Fibroblast of the aortic adventitia (primary cell): ENCODE measurements at regions not wholly inside any gene's neighbourhood (a gene's known extent, or its start where the extent isn't known, plus 50 kb on each side); places are given as distances from the start of the nearest gene placed in this dataset.

ENCODE experiments used
- DNase-seq: peaks from one replicate; pipeline ENCODE4 v3.0.0-alpha.2; 2010; ENCODE audit warnings: low read depth
- H3K4me3 ChIP-seq: 2 replicates; pipeline ENCODE4 v1.5.1; 2011; ENCODE audit warnings: low read depth, mild to moderate bottlenecking, control low read depth, low read length, moderate library complexity
- TF ChIP-seq, protein P1 (sequence below): IDR thresholded peaks from 2 replicates; pipeline ENCODE4 v1.5.1; 2011; ENCODE audit warnings: mild to moderate bottlenecking, low read length, control low read depth, inconsistent platforms; ENCODE audit not compliant: insufficient read depth

DNA sequence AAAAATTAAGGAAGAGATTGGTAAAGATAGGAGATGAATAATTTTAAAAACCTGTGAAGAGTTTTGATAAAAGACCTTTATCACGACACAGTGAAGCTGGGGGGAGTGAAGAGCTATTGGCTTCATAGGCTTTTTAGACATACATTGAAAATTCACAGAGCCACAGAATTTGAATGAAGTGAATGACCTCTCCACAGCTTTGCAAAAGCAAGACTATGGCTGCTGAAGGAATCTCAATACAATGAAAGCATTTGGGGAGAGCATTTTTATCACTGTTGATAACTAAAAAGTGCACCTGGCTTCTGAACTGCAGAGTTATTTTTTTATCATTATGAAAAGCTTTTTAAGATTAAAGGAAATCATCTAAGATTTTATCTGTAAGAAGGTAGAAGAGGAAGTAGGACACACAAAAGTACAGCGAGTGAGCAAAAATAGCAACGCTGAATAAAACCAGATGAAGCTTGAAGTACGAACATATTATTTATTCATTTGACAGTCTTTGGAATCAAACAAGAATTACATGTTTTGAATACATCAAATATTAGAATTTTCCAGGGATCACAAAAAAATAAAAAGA, 317.5 kb downstream of the KCNC2 start:
- no peak for DNase-seq
- no peak overlapping the region for H3K4me3 ChIP-seq
- TF ChIP-seq, protein P1, sequence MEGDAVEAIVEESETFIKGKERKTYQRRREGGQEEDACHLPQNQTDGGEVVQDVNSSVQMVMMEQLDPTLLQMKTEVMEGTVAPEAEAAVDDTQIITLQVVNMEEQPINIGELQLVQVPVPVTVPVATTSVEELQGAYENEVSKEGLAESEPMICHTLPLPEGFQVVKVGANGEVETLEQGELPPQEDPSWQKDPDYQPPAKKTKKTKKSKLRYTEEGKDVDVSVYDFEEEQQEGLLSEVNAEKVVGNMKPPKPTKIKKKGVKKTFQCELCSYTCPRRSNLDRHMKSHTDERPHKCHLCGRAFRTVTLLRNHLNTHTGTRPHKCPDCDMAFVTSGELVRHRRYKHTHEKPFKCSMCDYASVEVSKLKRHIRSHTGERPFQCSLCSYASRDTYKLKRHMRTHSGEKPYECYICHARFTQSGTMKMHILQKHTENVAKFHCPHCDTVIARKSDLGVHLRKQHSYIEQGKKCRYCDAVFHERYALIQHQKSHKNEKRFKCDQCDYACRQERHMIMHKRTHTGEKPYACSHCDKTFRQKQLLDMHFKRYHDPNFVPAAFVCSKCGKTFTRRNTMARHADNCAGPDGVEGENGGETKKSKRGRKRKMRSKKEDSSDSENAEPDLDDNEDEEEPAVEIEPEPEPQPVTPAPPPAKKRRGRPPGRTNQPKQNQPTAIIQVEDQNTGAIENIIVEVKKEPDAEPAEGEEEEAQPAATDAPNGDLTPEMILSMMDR, result no peak

- no peak overlapping the region for H3K4me3 ChIP-seq
- no peak for DNase-seq
- TF ChIP-seq, protein P1, result no peak
These were observed 313.5 kb downstream of the KCNC2 start for GRCh38 chr12:74896186-74896585.

DNA sequence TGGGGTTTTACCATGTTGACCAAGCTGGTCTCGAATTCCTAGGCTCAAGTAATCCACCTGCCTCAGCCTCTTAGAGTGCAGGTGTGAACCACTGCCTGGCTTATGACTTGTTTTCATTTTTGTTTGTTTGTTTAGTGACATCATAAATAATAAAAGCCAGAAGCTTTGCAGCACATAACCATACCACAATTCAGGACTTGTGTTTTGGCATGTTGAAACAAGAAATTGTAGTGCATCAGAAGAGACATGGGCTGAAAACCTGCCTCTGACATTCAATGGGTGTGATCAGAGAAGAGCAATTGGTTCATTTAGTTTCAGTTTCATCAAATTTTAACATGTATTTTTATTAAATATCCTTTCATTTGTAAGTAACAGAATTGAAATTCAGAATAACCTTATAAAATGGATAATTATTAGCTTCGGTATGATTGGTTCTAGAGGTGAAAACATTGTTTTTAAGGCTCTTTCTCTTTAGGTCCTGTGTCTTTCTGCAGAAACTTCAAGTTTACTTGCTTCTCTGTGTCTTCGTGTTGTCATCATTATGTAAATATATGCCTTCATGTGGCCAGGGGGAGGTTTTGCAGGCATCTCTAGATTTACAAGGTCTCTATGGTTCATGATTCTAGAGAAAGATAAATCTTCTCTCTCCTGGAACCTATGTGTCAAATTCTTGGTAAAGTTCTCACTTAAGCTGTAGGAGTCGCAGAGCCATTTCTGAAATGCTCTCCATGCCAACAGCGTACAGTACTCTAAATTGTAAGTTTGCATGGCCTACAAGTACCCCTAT, 312.0 kb downstream of the KCNC2 start:
- DNase-seq, result no peak
- TF ChIP-seq, protein P1, result no peak
- H3K4me3 ChIP-seq, result no peak overlapping the region

- peak; percentile 2 for DNase-seq
- no peak overlapping the region for H3K4me3 ChIP-seq
- TF ChIP-seq, protein P1, result no peak
These were observed 310.4 kb downstream of the KCNC2 start for GRCh38 chr12:74899031-74899829.

DNA sequence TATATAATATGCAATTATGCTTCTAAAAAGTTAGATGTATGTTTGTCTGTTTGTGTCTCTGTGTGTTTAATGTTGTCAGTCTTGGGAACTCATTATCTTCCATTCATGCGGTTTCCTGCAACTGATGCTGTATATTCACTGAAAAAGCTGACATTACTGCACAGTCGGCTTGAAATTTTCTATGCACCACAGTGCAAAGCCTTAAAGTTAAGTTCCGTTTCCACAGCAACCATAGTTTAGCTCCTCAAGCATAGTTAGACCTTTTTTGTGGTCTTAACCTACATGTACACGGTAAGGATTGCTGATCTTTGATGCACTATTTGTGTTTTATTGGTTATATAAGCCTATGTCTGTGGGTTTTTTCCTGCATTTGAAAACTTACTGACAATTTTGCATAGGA, 309.4 kb downstream of the KCNC2 start:
- DNase-seq, result no peak
- H3K4me3 ChIP-seq, result no peak overlapping the region
- TF ChIP-seq, protein P1, result no peak

DNA sequence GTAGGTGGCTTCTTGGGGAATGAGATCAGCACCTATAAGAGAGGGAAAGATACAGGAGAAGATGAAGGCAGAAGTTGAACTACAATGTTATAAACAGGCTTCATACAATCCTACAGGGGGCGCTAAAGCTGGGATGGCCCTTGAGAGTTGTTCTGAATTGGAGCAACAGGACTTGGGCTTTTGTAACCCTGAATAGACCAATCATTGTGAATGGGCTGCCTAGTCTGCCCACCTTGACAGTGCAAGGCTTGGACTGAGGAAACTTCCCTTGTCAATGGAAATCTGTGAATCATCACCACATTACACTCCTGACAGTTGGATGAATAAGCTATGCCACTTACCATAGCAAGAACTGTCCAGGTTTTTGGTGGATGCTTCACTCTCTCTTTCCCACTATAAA, 306.1 kb downstream of the KCNC2 start:
- H3K4me3 ChIP-seq, result no peak overlapping the region
- DNase-seq, result no peak
- TF ChIP-seq, protein P1, result no peak
